ENCODE measurements at regions not wholly inside any gene's neighbourhood (a gene's known extent, or its start where the extent isn't known, plus 50 kb on each side); places are given as distances from the start of the nearest gene placed in this dataset.

- TF ChIP-seq CTCF (CRISPR knock-in tag; IDR thresholded peaks at IDR 0.05) (no peak), ZBTB7B (CRISPR knock-in tag; IDR thresholded peaks at IDR 0.05) (no peak), TCF7L2 (IDR thresholded peaks at IDR 0.05; ENCODE audit: low read depth, low read length) (no peak), IRF1 (CRISPR knock-in tag; IDR thresholded peaks at IDR 0.05; ENCODE audit: low read depth) (no peak), ZNF230 (CRISPR knock-in tag; IDR thresholded peaks at IDR 0.05) (no peak), KDM5B (CRISPR knock-in tag; IDR thresholded peaks at IDR 0.05; ENCODE audit: borderline replicate concordance) (no peak), NFYB (CRISPR knock-in tag; IDR thresholded peaks at IDR 0.05) (no peak), ARID2 (CRISPR knock-in tag; IDR thresholded peaks at IDR 0.05; ENCODE audit: borderline replicate concordance) (no peak), ZNF10 (CRISPR knock-in tag; IDR thresholded peaks at IDR 0.05; ENCODE audit: borderline replicate concordance, low read depth) (no peak), RAD21 (CRISPR knock-in tag; IDR thresholded peaks at IDR 0.05) (no peak), ZSCAN29 (CRISPR knock-in tag; conservative IDR thresholded peaks at IDR 0.05) (no peak)
Observed at GRCh38 chr12:72207486-72208409, 64.4 kb upstream of the TRHDE start.

All from HepG2 (cell line).